HL-60 (cell line): ENCODE measurements at regions not wholly inside any gene's neighbourhood (a gene's known extent, or its start where the extent isn't known, plus 50 kb on each side); places are given as distances from the start of the nearest gene placed in this dataset.

ENCODE experiments used
- GABPA ChIP-seq: IDR thresholded peaks from 2 replicates; pipeline ENCODE4 v1.6.1; 2012; ENCODE audit warnings: low read depth
- POLR2AphosphoS5 ChIP-seq: IDR thresholded peaks from 2 replicates; pipeline ENCODE4 v1.6.1; 2012; ENCODE audit warnings: low read depth
- TF ChIP-seq, protein P1 (sequence below): IDR thresholded peaks from one replicate; pipeline ENCODE4 v1.5.1; 2011; ENCODE audit warnings: low read length, control low read depth, inconsistent platforms; ENCODE audit not compliant: insufficient read depth

DNA sequence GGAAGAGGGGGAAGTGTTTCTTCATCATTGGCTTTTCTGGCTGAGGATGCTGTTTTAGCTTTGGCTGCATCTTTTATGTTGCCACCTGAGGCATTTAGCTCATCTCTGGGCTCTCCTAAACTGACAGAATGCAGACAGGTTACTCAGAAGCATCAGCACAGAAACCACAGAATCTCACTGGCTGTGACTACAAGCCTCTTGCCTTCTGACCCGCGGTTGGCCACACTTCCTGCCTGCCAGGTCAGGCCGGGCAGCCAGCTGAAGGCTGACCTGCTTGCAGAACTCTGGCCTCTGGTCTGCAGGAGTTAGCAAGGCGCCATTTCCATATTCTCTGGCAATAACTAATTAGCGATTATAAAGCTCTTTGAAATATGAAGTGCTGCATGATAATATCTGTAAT, 366.5 kb downstream of the MID1IP1 start:
- TF ChIP-seq, protein P1, sequence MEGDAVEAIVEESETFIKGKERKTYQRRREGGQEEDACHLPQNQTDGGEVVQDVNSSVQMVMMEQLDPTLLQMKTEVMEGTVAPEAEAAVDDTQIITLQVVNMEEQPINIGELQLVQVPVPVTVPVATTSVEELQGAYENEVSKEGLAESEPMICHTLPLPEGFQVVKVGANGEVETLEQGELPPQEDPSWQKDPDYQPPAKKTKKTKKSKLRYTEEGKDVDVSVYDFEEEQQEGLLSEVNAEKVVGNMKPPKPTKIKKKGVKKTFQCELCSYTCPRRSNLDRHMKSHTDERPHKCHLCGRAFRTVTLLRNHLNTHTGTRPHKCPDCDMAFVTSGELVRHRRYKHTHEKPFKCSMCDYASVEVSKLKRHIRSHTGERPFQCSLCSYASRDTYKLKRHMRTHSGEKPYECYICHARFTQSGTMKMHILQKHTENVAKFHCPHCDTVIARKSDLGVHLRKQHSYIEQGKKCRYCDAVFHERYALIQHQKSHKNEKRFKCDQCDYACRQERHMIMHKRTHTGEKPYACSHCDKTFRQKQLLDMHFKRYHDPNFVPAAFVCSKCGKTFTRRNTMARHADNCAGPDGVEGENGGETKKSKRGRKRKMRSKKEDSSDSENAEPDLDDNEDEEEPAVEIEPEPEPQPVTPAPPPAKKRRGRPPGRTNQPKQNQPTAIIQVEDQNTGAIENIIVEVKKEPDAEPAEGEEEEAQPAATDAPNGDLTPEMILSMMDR = no peak
- TF ChIP-seq POLR2AphosphoS5 = no peak
- no peak for TF ChIP-seq GABPA
